Right atrium auricular region (tissue), 2 donors: ENCODE measurements at regions not wholly inside any gene's neighbourhood (a gene's known extent, or its start where the extent isn't known, plus 50 kb on each side); places are given as distances from the start of the nearest gene placed in this dataset.

Experiments
- DNase-seq: peaks from one replicate; pipeline ENCODE4 v3.0.0-alpha.2; 2019; ENCODE audit warnings: low spot score
- H3K27ac ChIP-seq, 2 donors: fragments of 200-600 bp; sonication (generic); 1 replicate in 1 of 2; 2 replicates in 1 of 2; pipeline ENCODE4 v1.5.1; 2016 to 2019
- H3K27me3 ChIP-seq, 2 donors: fragments of 200-600 bp; sonication (generic); one replicate each; pipeline versions ENCODE4 v1.5.1 to v1.6.0; 2017 to 2019
- H3K36me3 ChIP-seq: fragments of 200-600 bp; sonication (generic); one replicate; pipeline ENCODE4 v1.5.1; 2016
- H3K4me1 ChIP-seq, 2 donors: fragments of 200-600 bp; sonication (generic); one replicate each; pipeline versions ENCODE4 v1.5.1 to v1.6.0; 2017 to 2019
- H3K4me3 ChIP-seq, 2 donors: fragments of 200-600 bp; sonication (generic); 1 replicate in 1 of 2; 2 replicates in 1 of 2; pipeline ENCODE4 v1.5.1; 2017 to 2019; ENCODE audit warnings: mild to moderate bottlenecking in 1 of 2, moderate library complexity in 1 of 2
- H3K9me3 ChIP-seq, 2 donors: fragments of 200-600 bp; sonication (generic); one replicate each; pipeline ENCODE4 v1.5.1; 2019
- TF ChIP-seq, protein P1 (sequence below), 2 donors: fragments of 200-600 bp; sonication (generic); IDR thresholded peaks; one replicate each; pipeline ENCODE4 v1.5.1; 2019; ENCODE audit warnings: antibody characterized with exemption in 2 of 2

DNA sequence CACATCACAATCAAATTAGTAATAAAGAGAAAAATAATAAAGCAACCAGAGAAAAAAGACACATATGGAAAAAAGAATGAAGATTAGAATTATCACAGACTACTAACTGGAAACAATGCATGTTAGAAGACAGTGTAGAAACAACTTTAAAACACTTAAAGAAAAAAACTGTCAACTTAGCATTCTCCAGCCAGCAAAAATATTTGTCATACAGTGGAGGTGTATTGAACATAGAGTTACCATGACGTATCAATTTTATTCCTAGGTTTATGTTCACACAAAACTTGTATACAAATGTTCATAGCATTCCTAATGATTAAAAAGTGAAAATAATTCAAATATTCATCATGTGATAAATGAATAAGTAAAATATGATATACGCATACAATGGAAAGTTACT, 61.5 kb upstream of the ADAM23 start:
- H3K9me3 ChIP-seq: peaks cover 0 to 23% of the 10 kb centered on the region in 2 donors
- H3K4me3 ChIP-seq: no peak overlapping the region
- H3K4me1 ChIP-seq: no peaks in the 10 kb centered on the region
- H3K36me3 ChIP-seq: no peaks in the 10 kb centered on the region
- no peak for DNase-seq
- no peak overlapping the region for H3K27ac ChIP-seq
- no peaks in the 10 kb centered on the region for H3K27me3 ChIP-seq
- TF ChIP-seq, protein P1, sequence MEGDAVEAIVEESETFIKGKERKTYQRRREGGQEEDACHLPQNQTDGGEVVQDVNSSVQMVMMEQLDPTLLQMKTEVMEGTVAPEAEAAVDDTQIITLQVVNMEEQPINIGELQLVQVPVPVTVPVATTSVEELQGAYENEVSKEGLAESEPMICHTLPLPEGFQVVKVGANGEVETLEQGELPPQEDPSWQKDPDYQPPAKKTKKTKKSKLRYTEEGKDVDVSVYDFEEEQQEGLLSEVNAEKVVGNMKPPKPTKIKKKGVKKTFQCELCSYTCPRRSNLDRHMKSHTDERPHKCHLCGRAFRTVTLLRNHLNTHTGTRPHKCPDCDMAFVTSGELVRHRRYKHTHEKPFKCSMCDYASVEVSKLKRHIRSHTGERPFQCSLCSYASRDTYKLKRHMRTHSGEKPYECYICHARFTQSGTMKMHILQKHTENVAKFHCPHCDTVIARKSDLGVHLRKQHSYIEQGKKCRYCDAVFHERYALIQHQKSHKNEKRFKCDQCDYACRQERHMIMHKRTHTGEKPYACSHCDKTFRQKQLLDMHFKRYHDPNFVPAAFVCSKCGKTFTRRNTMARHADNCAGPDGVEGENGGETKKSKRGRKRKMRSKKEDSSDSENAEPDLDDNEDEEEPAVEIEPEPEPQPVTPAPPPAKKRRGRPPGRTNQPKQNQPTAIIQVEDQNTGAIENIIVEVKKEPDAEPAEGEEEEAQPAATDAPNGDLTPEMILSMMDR (IDR thresholded peaks at IDR 0.05): no peak

DNA sequence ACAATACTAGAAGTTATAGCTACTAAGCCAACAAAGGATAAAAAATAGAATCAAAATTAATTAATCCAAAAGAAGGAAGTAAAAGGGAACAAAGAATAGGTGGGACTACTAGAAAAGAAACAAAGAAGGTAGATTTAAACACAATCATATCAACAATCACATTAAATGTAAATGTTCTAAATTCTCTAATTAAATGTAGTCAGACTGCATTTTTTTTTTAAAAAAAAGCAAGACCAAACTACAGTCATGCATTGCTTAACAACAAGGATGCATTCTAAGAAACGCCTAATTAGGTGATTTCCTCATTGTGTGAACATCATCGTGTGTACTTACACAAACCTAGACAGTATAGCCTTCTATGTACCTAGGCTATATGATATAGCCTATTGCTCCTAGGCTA, 59.7 kb upstream of the ADAM23 start:
- no peaks in the 10 kb centered on the region for H3K27me3 ChIP-seq
- no peaks in the 10 kb centered on the region for H3K4me1 ChIP-seq
- TF ChIP-seq, protein P1 (IDR thresholded peaks at IDR 0.05): no peak
- peaks cover 0 to 23% of the 10 kb centered on the region in 2 donors for H3K9me3 ChIP-seq
- H3K27ac ChIP-seq: no peak overlapping the region
- no peak overlapping the region for H3K4me3 ChIP-seq
- DNase-seq: no peak
- no peaks in the 10 kb centered on the region for H3K36me3 ChIP-seq

DNA sequence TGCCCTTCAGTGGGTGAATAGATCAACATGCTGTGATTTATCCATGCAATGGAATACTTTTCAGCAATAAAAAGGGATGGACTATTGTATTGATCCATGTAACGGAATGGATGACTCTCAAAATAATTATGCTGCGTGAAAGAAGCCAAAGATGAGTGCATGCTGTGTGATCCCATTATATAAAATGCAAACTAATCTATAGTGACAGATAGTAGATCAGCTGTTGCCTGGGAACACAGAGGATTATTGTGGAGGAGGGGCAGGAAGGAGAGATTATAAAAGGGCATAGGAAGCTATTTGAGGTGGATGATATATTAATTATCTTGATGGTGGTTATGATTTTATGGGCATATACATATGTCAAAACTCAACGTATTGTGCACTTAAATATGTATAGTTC, 55.5 kb upstream of the ADAM23 start:
- Histone ChIP-seq H3K9me3 (peaks cover 0 to 23% of the 10 kb centered on the region in 2 donors), H3K4me1 (no peaks in the 10 kb centered on the region), H3K27ac (no peak overlapping the region), H3K27me3 (no peaks in the 10 kb centered on the region), H3K36me3 (no peaks in the 10 kb centered on the region), H3K4me3 (no peak overlapping the region)
- no peak for DNase-seq
- TF ChIP-seq, protein P1 (IDR thresholded peaks at IDR 0.05): no peak

DNA sequence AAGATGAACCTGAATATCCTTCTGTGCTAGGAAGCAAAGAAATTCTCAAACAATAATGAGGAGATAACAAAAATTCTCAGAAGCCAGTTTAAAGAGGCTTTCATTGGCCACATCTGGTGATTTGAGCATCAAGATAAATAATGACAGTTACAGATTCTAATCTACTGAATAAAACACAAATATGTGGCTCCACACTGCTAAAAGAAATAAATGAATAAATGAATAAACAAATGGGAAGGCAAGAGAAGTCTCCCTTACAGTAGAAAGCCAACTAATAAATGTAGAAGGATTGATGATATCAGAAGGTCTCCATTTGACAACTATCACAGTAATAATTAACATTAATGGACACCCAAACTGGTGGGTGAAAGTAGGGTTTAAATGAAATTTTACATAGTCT, 54.6 kb upstream of the ADAM23 start:
- no peaks in the 10 kb centered on the region for H3K36me3 ChIP-seq
- H3K9me3 ChIP-seq: peaks cover 0 to 16% of the 10 kb centered on the region in 2 donors
- no peaks in the 10 kb centered on the region for H3K4me1 ChIP-seq
- TF ChIP-seq, protein P1 (IDR thresholded peaks at IDR 0.05): no peak
- no peak overlapping the region for H3K4me3 ChIP-seq
- H3K27me3 ChIP-seq: no peaks in the 10 kb centered on the region
- no peak for DNase-seq
- H3K27ac ChIP-seq: no peak overlapping the region

DNA sequence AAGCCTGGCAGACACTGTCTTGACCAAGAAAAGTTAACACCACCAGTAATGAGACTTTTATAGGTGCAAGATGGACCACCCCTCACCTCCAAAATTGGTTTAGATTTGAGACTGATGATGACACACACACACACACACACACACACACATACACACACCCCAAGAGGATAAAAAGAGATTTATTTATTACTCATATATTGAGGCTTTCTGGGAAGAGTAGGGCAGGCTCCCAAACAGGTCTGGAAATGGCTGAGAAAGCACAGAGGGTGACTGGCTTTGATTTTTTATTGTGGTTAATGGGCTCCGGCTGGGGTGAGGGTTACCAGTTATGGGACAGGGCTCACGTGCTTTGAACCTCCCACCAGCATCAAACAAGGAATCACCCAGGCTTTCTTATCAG, 54.2 kb upstream of the ADAM23 start:
- H3K4me3 ChIP-seq: no peak overlapping the region
- TF ChIP-seq, protein P1 (IDR thresholded peaks at IDR 0.05): no peak
- H3K9me3 ChIP-seq: peaks cover 0 to 12% of the 10 kb centered on the region in 2 donors
- H3K27ac ChIP-seq: no peak overlapping the region
- H3K27me3 ChIP-seq: no peaks in the 10 kb centered on the region
- no peaks in the 10 kb centered on the region for H3K36me3 ChIP-seq
- DNase-seq: no peak
- H3K4me1 ChIP-seq: no peaks in the 10 kb centered on the region

- Histone ChIP-seq H3K4me3 (no peak overlapping the region), H3K27ac (no peak overlapping the region), H3K36me3 (no peaks in the 10 kb centered on the region), H3K4me1 (no peaks in the 10 kb centered on the region), H3K9me3 (peaks cover 0 to 2% of the 10 kb centered on the region in 2 donors), H3K27me3 (no peaks in the 10 kb centered on the region)
- DNase-seq: no peak
- TF ChIP-seq, protein P1 (IDR thresholded peaks at IDR 0.05): no peak
Observed at GRCh38 chr2:206390181-206390580, 53.2 kb upstream of the ADAM23 start.
